Panc1 (cell line): ENCODE measurements at regions not wholly inside any gene's neighbourhood (a gene's known extent, or its start where the extent isn't known, plus 50 kb on each side); places are given as distances from the start of the nearest gene placed in this dataset.

Experiments used
- TF ChIP-seq, protein P1 (sequence below), 2 experiments: IDR thresholded peaks; 2 replicates each; pipeline ENCODE4 v1.6.1; 2011 to 2012; ENCODE audit warnings: low read depth in 2 of 2, control low read depth in 1 of 2, low read length in 1 of 2, mild to moderate bottlenecking in 1 of 2, moderate library complexity in 1 of 2; ENCODE audit not compliant: insufficient read depth in 1 of 2
- TF ChIP-seq, protein P2 (sequence below): fragments of 450-650 bp; IDR thresholded peaks from 2 replicates; pipeline ENCODE4 v1.5.1; 2017; ENCODE audit warnings: mild to moderate bottlenecking

DNA sequence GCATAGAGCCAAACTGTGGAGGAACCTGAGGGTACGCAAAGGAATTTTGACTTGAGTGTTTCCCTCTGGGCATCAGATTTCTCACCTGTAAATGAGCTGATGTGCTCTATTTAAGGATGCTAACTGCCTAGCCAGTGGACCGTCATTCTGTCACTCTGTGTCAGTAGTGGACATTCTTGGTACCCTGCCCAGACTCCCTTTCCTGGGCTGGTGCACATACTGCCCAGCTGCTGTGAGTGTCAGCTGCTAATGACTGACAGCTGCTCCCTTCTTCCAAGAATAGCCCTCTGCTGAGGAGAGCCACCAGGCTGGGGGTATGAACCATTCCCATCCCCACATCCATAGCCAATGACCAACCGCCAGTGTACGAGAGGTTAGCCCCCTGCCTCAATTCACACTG, 193.1 kb upstream of the DAB1 start:
- TF ChIP-seq, protein P1, sequence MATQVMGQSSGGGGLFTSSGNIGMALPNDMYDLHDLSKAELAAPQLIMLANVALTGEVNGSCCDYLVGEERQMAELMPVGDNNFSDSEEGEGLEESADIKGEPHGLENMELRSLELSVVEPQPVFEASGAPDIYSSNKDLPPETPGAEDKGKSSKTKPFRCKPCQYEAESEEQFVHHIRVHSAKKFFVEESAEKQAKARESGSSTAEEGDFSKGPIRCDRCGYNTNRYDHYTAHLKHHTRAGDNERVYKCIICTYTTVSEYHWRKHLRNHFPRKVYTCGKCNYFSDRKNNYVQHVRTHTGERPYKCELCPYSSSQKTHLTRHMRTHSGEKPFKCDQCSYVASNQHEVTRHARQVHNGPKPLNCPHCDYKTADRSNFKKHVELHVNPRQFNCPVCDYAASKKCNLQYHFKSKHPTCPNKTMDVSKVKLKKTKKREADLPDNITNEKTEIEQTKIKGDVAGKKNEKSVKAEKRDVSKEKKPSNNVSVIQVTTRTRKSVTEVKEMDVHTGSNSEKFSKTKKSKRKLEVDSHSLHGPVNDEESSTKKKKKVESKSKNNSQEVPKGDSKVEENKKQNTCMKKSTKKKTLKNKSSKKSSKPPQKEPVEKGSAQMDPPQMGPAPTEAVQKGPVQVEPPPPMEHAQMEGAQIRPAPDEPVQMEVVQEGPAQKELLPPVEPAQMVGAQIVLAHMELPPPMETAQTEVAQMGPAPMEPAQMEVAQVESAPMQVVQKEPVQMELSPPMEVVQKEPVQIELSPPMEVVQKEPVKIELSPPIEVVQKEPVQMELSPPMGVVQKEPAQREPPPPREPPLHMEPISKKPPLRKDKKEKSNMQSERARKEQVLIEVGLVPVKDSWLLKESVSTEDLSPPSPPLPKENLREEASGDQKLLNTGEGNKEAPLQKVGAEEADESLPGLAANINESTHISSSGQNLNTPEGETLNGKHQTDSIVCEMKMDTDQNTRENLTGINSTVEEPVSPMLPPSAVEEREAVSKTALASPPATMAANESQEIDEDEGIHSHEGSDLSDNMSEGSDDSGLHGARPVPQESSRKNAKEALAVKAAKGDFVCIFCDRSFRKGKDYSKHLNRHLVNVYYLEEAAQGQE (IDR thresholded peaks at IDR 0.05; ENCODE audit: insufficient read depth in 1 of 2, low read depth in 2 of 2, low read length in 1 of 2) = no peak
- TF ChIP-seq, protein P2, sequence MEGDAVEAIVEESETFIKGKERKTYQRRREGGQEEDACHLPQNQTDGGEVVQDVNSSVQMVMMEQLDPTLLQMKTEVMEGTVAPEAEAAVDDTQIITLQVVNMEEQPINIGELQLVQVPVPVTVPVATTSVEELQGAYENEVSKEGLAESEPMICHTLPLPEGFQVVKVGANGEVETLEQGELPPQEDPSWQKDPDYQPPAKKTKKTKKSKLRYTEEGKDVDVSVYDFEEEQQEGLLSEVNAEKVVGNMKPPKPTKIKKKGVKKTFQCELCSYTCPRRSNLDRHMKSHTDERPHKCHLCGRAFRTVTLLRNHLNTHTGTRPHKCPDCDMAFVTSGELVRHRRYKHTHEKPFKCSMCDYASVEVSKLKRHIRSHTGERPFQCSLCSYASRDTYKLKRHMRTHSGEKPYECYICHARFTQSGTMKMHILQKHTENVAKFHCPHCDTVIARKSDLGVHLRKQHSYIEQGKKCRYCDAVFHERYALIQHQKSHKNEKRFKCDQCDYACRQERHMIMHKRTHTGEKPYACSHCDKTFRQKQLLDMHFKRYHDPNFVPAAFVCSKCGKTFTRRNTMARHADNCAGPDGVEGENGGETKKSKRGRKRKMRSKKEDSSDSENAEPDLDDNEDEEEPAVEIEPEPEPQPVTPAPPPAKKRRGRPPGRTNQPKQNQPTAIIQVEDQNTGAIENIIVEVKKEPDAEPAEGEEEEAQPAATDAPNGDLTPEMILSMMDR = no peak
